NB4 (cell line): ENCODE measurements at regions not wholly inside any gene's neighbourhood (a gene's known extent, or its start where the extent isn't known, plus 50 kb on each side); places are given as distances from the start of the nearest gene placed in this dataset.

Experiments used
- DNase-seq: peaks from one replicate; pipeline ENCODE4 v3.0.0; 2010; ENCODE audit warnings: low read depth
- H3K4me3 ChIP-seq: one replicate; pipeline ENCODE4 v1.5.1; 2011; ENCODE audit warnings: mild to moderate bottlenecking, low read depth, low read length, moderate library complexity
- CTCF ChIP-seq: IDR thresholded peaks from one replicate; pipeline ENCODE4 v1.5.1; 2012; ENCODE audit warnings: low read depth, low read length
- MAX ChIP-seq: IDR thresholded peaks from 2 replicates; pipeline ENCODE4 v1.6.1; 2011; ENCODE audit warnings: low read depth, low read length
- MYC ChIP-seq: IDR thresholded peaks from 2 replicates; pipeline ENCODE4 v1.6.1; 2011; ENCODE audit warnings: low read depth, low read length
- POLR2A ChIP-seq: IDR thresholded peaks from 2 replicates; pipeline ENCODE4 v1.6.1; 2011; ENCODE audit warnings: mild to moderate bottlenecking; ENCODE audit not compliant: insufficient read length; ENCODE audit errors: extremely low read depth

- TF ChIP-seq CTCF (no peak), POLR2A (no peak), MAX (no peak), MYC (no peak)
- no peak for DNase-seq
- no peak overlapping the region for H3K4me3 ChIP-seq
Measured at GRCh38 chr9:129385211-129385934, 207.3 kb upstream of the IER5L start.

- TF ChIP-seq MYC = no peak
- no peak for TF ChIP-seq POLR2A
- no peak for TF ChIP-seq CTCF
- no peak for TF ChIP-seq MAX
- no peak for DNase-seq
- no peak overlapping the region for H3K4me3 ChIP-seq
Measured at GRCh38 chr9:129384491-129385210, 206.6 kb upstream of the IER5L start.

GRCh38 chr9:129383561-129384490 lies 205.8 kb upstream of the IER5L start:
- peak overlapping the region; percentile 32 for H3K4me3 ChIP-seq
- no peak for TF ChIP-seq MAX
- no peak for TF ChIP-seq MYC
- no peak for TF ChIP-seq CTCF
- no peak for TF ChIP-seq POLR2A
- peak; percentile 79 for DNase-seq

GRCh38 chr9:129383019-129383560 lies 205.0 kb upstream of the IER5L start:
- DNase-seq = no peak
- no peak overlapping the region for H3K4me3 ChIP-seq
- TF ChIP-seq CTCF = no peak
- no peak for TF ChIP-seq POLR2A
- no peak for TF ChIP-seq MAX
- no peak for TF ChIP-seq MYC

- DNase-seq = no peak
- TF ChIP-seq POLR2A (no peak), MAX (no peak), MYC (no peak), CTCF (no peak)
- no peak overlapping the region for H3K4me3 ChIP-seq
Measured at GRCh38 chr9:129382281-129383018, 204.4 kb upstream of the IER5L start.
